GM12874 (cell line): ENCODE measurements at regions not wholly inside any gene's neighbourhood (a gene's known extent, or its start where the extent isn't known, plus 50 kb on each side); places are given as distances from the start of the nearest gene placed in this dataset.

Experiments used
- TF ChIP-seq, protein P1 (sequence below): IDR thresholded peaks from 2 replicates; pipeline ENCODE4 v1.5.1; 2011; ENCODE audit warnings: low read depth, mild to moderate bottlenecking, control low read depth, low read length, moderate library complexity; ENCODE audit not compliant: insufficient read depth

DNA sequence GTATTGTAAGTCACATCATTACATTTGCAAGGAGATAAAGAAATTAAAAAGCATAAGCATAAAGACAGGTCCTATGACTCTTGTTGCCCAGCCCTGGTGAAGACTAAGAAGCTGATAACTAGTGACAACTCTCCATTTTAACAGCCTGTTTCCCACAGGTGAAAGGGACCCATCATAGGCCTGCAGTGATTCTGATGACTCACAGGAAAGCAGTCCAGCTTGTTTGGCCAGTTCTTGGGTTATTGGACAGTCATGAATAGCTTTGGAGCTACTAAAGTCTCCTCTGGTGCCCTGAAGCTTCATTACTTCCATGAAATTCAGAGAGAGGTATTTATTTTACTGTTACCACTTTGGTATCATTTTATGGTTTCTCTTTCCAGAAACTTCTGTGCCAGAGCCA is 55.5 kb upstream of the DYRK2 start:
- TF ChIP-seq, protein P1, sequence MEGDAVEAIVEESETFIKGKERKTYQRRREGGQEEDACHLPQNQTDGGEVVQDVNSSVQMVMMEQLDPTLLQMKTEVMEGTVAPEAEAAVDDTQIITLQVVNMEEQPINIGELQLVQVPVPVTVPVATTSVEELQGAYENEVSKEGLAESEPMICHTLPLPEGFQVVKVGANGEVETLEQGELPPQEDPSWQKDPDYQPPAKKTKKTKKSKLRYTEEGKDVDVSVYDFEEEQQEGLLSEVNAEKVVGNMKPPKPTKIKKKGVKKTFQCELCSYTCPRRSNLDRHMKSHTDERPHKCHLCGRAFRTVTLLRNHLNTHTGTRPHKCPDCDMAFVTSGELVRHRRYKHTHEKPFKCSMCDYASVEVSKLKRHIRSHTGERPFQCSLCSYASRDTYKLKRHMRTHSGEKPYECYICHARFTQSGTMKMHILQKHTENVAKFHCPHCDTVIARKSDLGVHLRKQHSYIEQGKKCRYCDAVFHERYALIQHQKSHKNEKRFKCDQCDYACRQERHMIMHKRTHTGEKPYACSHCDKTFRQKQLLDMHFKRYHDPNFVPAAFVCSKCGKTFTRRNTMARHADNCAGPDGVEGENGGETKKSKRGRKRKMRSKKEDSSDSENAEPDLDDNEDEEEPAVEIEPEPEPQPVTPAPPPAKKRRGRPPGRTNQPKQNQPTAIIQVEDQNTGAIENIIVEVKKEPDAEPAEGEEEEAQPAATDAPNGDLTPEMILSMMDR, result no peak

DNA sequence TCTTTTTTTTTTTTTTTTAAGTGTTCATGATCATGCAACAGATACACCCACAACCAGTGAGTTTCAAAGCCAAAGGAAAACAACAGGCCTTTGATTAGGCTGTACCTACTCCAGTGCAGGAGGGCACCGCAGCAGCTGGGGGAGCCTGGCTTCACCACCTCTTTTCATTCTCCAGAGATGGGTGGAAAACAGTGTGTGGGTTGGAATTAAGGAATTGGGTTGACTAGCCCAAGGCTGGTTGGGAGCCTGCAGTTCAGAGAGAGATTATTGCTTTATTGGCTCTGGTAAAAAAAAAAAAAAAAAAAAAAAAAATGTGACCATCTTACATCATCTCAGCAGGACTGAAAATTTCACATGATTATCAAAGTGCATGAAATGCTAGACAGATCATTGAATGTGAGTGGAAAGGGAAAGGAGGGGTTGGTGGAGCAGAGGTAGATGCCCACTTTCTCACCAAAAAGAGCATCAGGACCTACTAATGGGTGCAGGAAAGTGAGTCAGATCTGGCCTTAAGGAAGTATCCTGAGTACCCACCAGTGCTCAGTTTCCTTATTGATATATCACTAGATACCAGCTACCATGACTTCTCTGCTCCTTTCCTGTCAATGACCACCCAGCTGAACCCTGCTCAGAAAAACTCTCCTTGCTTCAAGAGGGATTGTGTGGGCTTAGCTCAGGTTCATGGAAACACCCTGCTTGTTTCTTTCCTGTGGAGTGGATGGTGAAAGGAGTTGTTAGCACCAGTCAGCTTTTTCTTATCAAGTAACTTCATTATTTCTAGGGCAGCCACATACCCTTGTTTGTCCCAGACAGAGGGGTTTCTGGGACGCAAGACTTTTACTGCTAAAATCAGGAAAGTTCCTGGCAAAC is 54.8 kb upstream of the DYRK2 start:
- TF ChIP-seq, protein P1, result no peak

DNA sequence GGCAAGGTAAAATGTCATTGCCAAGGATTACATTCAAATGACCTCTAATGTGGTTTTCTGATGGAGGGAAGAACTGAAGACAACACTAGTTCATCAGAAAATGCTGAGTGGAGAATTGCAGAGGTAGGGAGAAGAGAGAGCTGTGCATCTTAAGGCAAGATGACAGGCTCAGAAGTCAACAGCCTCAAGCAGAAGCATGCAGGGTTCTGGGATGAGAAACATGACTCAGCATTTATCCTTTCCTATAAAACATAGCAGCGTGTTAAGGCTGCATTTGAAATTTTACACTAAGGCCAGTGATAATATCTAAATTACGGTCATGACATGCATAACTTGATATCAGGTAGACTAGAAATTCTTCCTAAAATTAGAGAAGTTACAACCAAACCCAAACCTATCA is 53.7 kb upstream of the DYRK2 start:
- TF ChIP-seq, protein P1, result no peak

DNA sequence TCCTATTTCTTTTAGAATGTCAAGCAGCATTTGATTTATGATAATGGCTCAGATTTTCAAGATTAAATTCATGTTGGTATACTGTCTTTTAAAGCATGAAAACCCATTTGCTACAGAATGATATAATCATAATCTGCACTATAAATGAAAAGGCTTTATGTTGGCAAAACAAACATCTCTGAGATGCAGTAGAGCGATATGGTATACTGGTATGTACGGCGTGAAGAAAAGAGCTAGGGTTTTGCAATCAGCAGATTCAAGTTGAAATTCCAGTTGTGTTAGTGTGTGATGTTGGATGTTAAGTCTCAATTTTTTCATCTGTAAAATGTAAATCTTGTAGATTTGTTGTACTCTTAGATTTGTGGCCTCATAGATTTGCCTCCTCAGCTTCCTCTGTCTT is 53.2 kb upstream of the DYRK2 start:
- TF ChIP-seq, protein P1, result no peak

DNA sequence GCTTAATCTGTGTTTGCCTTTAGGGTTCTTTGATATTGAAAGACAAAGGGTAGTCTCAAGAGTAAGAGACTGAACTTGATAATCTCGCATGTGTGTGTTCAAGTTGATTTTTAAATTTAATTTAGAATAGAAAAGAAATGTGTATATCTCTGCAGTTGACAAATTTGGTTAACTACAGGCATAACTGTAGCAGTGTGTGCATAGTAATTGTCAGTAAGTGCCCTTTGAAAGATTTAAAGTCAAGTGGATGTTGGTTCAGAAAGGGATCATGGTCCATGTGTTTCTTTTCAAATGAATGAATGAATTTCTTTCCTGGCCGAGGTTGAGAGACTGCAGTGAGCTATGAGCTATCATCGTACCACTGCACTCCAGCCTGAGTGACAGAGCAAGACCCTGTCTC is 49.9 kb upstream of the DYRK2 start:
- TF ChIP-seq, protein P1, result no peak
